ENCODE measurements at regions not wholly inside any gene's neighbourhood (a gene's known extent, or its start where the extent isn't known, plus 50 kb on each side); places are given as distances from the start of the nearest gene placed in this dataset.

- H3K4me3 ChIP-seq (replicated peaks in 1 of 2; ENCODE audit: low read depth in 1 of 2, low read length in 2 of 2): no peak overlapping the region
- no peaks in the 10 kb centered on the region for H3K9me3 ChIP-seq (ENCODE audit: control insufficient read depth in 1 of 2, insufficient read depth in 1 of 2, low read depth in 1 of 2, low read length in 2 of 2)
- H3K9me2 ChIP-seq (ENCODE audit: insufficient read depth): no peaks in the 10 kb centered on the region
- no peak overlapping the region for H2AFZ ChIP-seq (ENCODE audit: low read depth, low read length, poor library complexity, severe bottlenecking)
- H3K27me3 ChIP-seq (ENCODE audit: insufficient read depth, low read length): no peaks in the 10 kb centered on the region
- H4K20me1 ChIP-seq (ENCODE audit: insufficient read depth): no peaks in the 10 kb centered on the region
- no peak overlapping the region for H3K4me2 ChIP-seq (ENCODE audit: low read length)
- CTCF ChIA-PET: no interaction called here
- H3K9ac ChIP-seq (ENCODE audit: low read length): no peak overlapping the region
- no peak for DNase-seq (ENCODE audit: low read depth, low spot score)
- H3K4me1 ChIP-seq (ENCODE audit: control insufficient read depth in 1 of 2, insufficient read depth in 2 of 2, low read length in 2 of 2): peaks cover 0 to 8% of the 10 kb centered on the region in 2 experiments; a peak in 2 of 4 replicates
- no peak for ATAC-seq
- no peak overlapping the region for H3K27ac ChIP-seq (ENCODE audit: low read depth, low read length)
- H3K36me3 ChIP-seq (ENCODE audit: control insufficient read depth in 1 of 2, insufficient read depth in 2 of 2, low read length in 2 of 2): no peaks in the 10 kb centered on the region
- POLR2A ChIA-PET: no interaction called here
- intact Hi-C loops (cut with micrococcal nuclease): no loop called here
- H3K79me2 ChIP-seq (ENCODE audit: insufficient read depth, low read length): no peaks in the 10 kb centered on the region
- no peak for TF ChIP-seq EZH2phosphoT487 (IDR thresholded peaks at IDR 0.05; ENCODE audit: borderline replicate concordance)
- TF ChIP-seq SRF (IDR thresholded peaks at IDR 0.05; ENCODE audit: low read depth): no peak
- TF ChIP-seq EGR1 (IDR thresholded peaks at IDR 0.05; ENCODE audit: low read depth): no peak
- TF ChIP-seq JUND (IDR thresholded peaks at IDR 0.05): no peak
- TF ChIP-seq ZNF274 (IDR thresholded peaks at IDR 0.05; ENCODE audit: low read depth, low read length): no peak
- no peak for TF ChIP-seq POLR2A (IDR thresholded peaks at IDR 0.05; ENCODE audit: borderline replicate concordance, extremely low read depth, insufficient read depth, insufficient read length)
- TF ChIP-seq SIN3A (IDR thresholded peaks at IDR 0.05; ENCODE audit: low read depth): no peak
- TF ChIP-seq, protein P1, sequence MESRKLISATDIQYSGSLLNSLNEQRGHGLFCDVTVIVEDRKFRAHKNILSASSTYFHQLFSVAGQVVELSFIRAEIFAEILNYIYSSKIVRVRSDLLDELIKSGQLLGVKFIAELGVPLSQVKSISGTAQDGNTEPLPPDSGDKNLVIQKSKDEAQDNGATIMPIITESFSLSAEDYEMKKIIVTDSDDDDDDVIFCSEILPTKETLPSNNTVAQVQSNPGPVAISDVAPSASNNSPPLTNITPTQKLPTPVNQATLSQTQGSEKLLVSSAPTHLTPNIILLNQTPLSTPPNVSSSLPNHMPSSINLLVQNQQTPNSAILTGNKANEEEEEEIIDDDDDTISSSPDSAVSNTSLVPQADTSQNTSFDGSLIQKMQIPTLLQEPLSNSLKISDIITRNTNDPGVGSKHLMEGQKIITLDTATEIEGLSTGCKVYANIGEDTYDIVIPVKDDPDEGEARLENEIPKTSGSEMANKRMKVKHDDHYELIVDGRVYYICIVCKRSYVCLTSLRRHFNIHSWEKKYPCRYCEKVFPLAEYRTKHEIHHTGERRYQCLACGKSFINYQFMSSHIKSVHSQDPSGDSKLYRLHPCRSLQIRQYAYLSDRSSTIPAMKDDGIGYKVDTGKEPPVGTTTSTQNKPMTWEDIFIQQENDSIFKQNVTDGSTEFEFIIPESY (IDR thresholded peaks at IDR 0.05; ENCODE audit: extremely low read depth, insufficient replicate concordance, low read length): no peak
- TF ChIP-seq RAD21 (IDR thresholded peaks at IDR 0.05; ENCODE audit: low read depth): no peak
- TF ChIP-seq CBX3 (IDR thresholded peaks at IDR 0.05; ENCODE audit: low read depth): no peak
- TF ChIP-seq ZFX (IDR thresholded peaks at IDR 0.05): no peak
- no peak for TF ChIP-seq ATF3 (IDR thresholded peaks at IDR 0.05)
- TF ChIP-seq YY1 (IDR thresholded peaks at IDR 0.05; ENCODE audit: extremely low read depth, insufficient replicate concordance, low read depth, low read length): no peak
- TF ChIP-seq CEBPB (IDR thresholded peaks at IDR 0.05; ENCODE audit: low read depth): no peak
- TF ChIP-seq EZH2 (IDR thresholded peaks at IDR 0.05): no peak
- no TSS peak for BruUV-seq (replicated peaks)
- RAD21 ChIA-PET (ENCODE audit: low non-redundant PET in 1 of 2, low total read pairs in 2 of 2, uncharacterized antibody in 2 of 2, unreplicated experiment in 2 of 2): no interaction called here
Observed at GRCh38 chr1:172952516-172952915, 98.2 kb downstream of the TNFSF18 start.
